IMR-90 (cell line): ENCODE measurements at regions not wholly inside any gene's neighbourhood (a gene's known extent, or its start where the extent isn't known, plus 50 kb on each side); places are given as distances from the start of the nearest gene placed in this dataset.

ENCODE experiments used
- ATAC-seq: fragments of 200-7000 bp; cut with Tn5 transposase; 2 replicates; pipeline ENCODE4 v1.9.1; 2020; ENCODE audit warnings: low read depth, mild to moderate bottlenecking, moderate library complexity
- BruUV-seq: library from RNA; stranded (reverse); fragments of 400-500 nt; replicated peaks from 2 replicates; lab custom pipeline; 2021; lab: Mats Ljungman, UMichigan
- CTCF ChIA-PET: fragments of 300-600 bp; formaldehyde crosslinking; extraction: SDS; loops from one replicate; lab custom pipeline; 2021; ENCODE audit warnings: antibody characterized with exemption; lab: Yijun Ruan, JAX
- POLR2A ChIA-PET: fragments of 300-600 bp; sonication (Branson Sonifier 250); formaldehyde crosslinking; loops from one replicate; lab custom pipeline; 2022; ENCODE audit warnings: antibody characterized with exemption; ENCODE audit not compliant: unreplicated experiment; lab: Charles Lee
- DNase-seq: peaks from one replicate; pipeline ENCODE4 v3.0.0; 2013
- H2AFZ ChIP-seq: replicated peaks from 2 replicates; pipeline ENCODE3; 2013; ENCODE audit warnings: low read length, mild to moderate bottlenecking; ENCODE audit not compliant: poor library complexity
- H2AK5ac ChIP-seq: 2 replicates; pipeline ENCODE4 v1.6.1; 2013; ENCODE audit warnings: low read depth, low read length, inconsistent platforms
- H2AK9ac ChIP-seq: replicated peaks from 2 replicates; pipeline ENCODE3; 2013; ENCODE audit warnings: mild to moderate bottlenecking, low read depth, low read length, moderate library complexity; ENCODE audit not compliant: poor library complexity
- H2BK120ac ChIP-seq: 2 replicates; pipeline ENCODE4 v1.6.1; 2013; ENCODE audit warnings: low read depth, low read length, inconsistent platforms
- H2BK15ac ChIP-seq: 3 replicates; pipeline ENCODE4 v1.6.1; 2013; ENCODE audit warnings: low read depth, low read length, inconsistent platforms
- H2BK20ac ChIP-seq: 2 replicates; pipeline ENCODE4 v1.6.1; 2013; ENCODE audit warnings: low read depth, mild to moderate bottlenecking, inconsistent platforms, low read length, moderate library complexity
- H2BK5ac ChIP-seq: 2 replicates; pipeline ENCODE4 v1.6.1; 2013; ENCODE audit warnings: mild to moderate bottlenecking, low read depth, low read length, inconsistent platforms; ENCODE audit not compliant: poor library complexity, severe bottlenecking
- H3K14ac ChIP-seq: replicated peaks from 2 replicates; pipeline ENCODE4 v1.6.1; 2013; ENCODE audit warnings: low read depth, low read length, inconsistent platforms
- H3K18ac ChIP-seq: 2 replicates; pipeline ENCODE4 v1.6.1; 2013; ENCODE audit warnings: low read depth, low read length, control low read depth
- H3K23ac ChIP-seq: 2 replicates; pipeline ENCODE4 v1.6.1; 2013; ENCODE audit warnings: low read depth, low read length, inconsistent platforms
- H3K27ac ChIP-seq: 2 replicates; pipeline ENCODE4 v1.5.1; 2013; ENCODE audit warnings: mild to moderate bottlenecking, control low read depth, low read length; ENCODE audit not compliant: insufficient read depth
- H3K27me3 ChIP-seq: 2 replicates; pipeline ENCODE4 v1.6.1; 2013; ENCODE audit warnings: low read length; ENCODE audit not compliant: control insufficient read depth, insufficient read depth
- H3K36me3 ChIP-seq: 2 replicates; pipeline ENCODE4 v1.6.1; 2013; ENCODE audit warnings: low read length, mixed read lengths; ENCODE audit not compliant: control insufficient read depth, insufficient read depth
- H3K4ac ChIP-seq: 2 replicates; pipeline ENCODE4 v1.6.1; 2013; ENCODE audit warnings: low read depth, low read length, inconsistent platforms
- H3K4me1 ChIP-seq: 2 replicates; pipeline ENCODE4 v1.6.1; 2013; ENCODE audit warnings: low read length, mixed read lengths; ENCODE audit not compliant: control insufficient read depth, insufficient read depth
- H3K4me2 ChIP-seq: 2 replicates; pipeline ENCODE4 v1.6.1; 2013; ENCODE audit warnings: low read depth, mild to moderate bottlenecking, control low read depth, low read length, moderate library complexity
- H3K4me3 ChIP-seq: 2 replicates; pipeline ENCODE4 v1.5.1; 2013; ENCODE audit warnings: low read depth, mild to moderate bottlenecking, control low read depth, low read length, moderate library complexity; ENCODE audit not compliant: insufficient read depth
- H3K56ac ChIP-seq: 2 replicates; pipeline ENCODE4 v1.6.1; 2013; ENCODE audit warnings: low read length, inconsistent platforms; ENCODE audit not compliant: insufficient read depth; ENCODE audit errors: extremely low read depth
- H3K79me1 ChIP-seq, 2 experiments: 2 replicates each; pipeline ENCODE4 v1.6.1; 2013; ENCODE audit warnings: low read length in 2 of 2, inconsistent platforms in 1 of 2, low read depth in 1 of 2
- H3K9ac ChIP-seq: 2 replicates; pipeline ENCODE4 v1.6.1; 2013; ENCODE audit warnings: low read depth, low read length, control low read depth
- H3K9me1 ChIP-seq: 2 replicates; pipeline ENCODE4 v1.6.1; 2013; ENCODE audit warnings: low read length, inconsistent platforms; ENCODE audit not compliant: insufficient read depth
- H3K9me3 ChIP-seq: 2 replicates; pipeline ENCODE4 v1.6.1; 2013; ENCODE audit warnings: low read length; ENCODE audit not compliant: control insufficient read depth, insufficient read depth
- H4K20me1 ChIP-seq: 2 replicates; pipeline ENCODE4 v1.6.1; 2013; ENCODE audit warnings: low read length, inconsistent platforms; ENCODE audit not compliant: insufficient read depth
- H4K5ac ChIP-seq: 2 replicates; pipeline ENCODE4 v1.6.1; 2013; ENCODE audit warnings: mild to moderate bottlenecking, low read depth, low read length, control low read depth
- H4K8ac ChIP-seq, 2 experiments: 2 replicates each; pipeline ENCODE4 v1.6.1; 2013; ENCODE audit warnings: low read depth in 2 of 2, low read length in 2 of 2, control low read depth in 1 of 2, inconsistent platforms in 1 of 2
- H4K91ac ChIP-seq: 2 replicates; pipeline ENCODE4 v1.6.1; 2013; ENCODE audit warnings: low read depth, low read length, inconsistent platforms; ENCODE audit not compliant: insufficient read depth
- CEBPB ChIP-seq: IDR thresholded peaks from 2 replicates; pipeline ENCODE4 v1.6.1; 2012; ENCODE audit warnings: low read depth, low read length, improper control_type of control experiment
- CHD1 ChIP-seq: IDR thresholded peaks from 2 replicates; pipeline ENCODE4 v1.6.1; 2012; ENCODE audit warnings: low read depth, low read length, improper control_type of control experiment
- CTCF ChIP-seq: conservative IDR thresholded peaks from 2 replicates; pipeline ENCODE4 v1.5.1; 2012; ENCODE audit warnings: mild to moderate bottlenecking, low read depth, low read length, improper control_type of control experiment
- ELK1 ChIP-seq: fragments of 150-350 bp; IDR thresholded peaks from 2 replicates; pipeline ENCODE4 v1.6.1; 2016; ENCODE audit warnings: low read depth, mild to moderate bottlenecking, low read length, moderate library complexity, borderline replicate concordance
- FOS ChIP-seq: fragments of 150-350 bp; IDR thresholded peaks from 2 replicates; pipeline ENCODE4 v1.6.1; 2016; ENCODE audit warnings: low read depth, low read length
- MAFK ChIP-seq: IDR thresholded peaks from 2 replicates; pipeline ENCODE4 v1.6.1; 2012; ENCODE audit warnings: low read depth, low read length, improper control_type of control experiment
- MAZ ChIP-seq: IDR thresholded peaks from 2 replicates; pipeline ENCODE4 v1.6.1; 2012; ENCODE audit warnings: low read depth, mild to moderate bottlenecking, low read length, improper control_type of control experiment, moderate library complexity, borderline replicate concordance
- MXI1 ChIP-seq: IDR thresholded peaks from 2 replicates; pipeline ENCODE4 v1.6.1; 2012; ENCODE audit warnings: low read depth, mild to moderate bottlenecking, low read length, moderate library complexity, borderline replicate concordance
- NFE2L2 ChIP-seq: fragments of 150-350 bp; IDR thresholded peaks from 2 replicates; pipeline ENCODE4 v1.6.1; 2016; ENCODE audit warnings: low read depth, mild to moderate bottlenecking, low read length
- RFX5 ChIP-seq: IDR thresholded peaks from 2 replicates; pipeline ENCODE4 v1.8.0; 2012; ENCODE audit warnings: low read depth, mild to moderate bottlenecking, low read length, moderate library complexity
- WGBS, 2 experiments: methylation state at CpG; one replicate each; pipeline versions ENCODE4 v1.1.5 to v1.1.7; 2013; ENCODE audit warnings: missing lambda C conversion rate in 2 of 2; ENCODE audit not compliant: insufficient read length in 1 of 2; ENCODE audit errors: extremely low coverage in 2 of 2; 5-methylcytosine and 5-hydroxymethylcytosine counted together
- dilution Hi-C: fragments of 300-500 bp; cut with HindIII; formaldehyde crosslinking; loops from one replicate; pipeline ENCODE4 v1.14.3; 2018; ENCODE audit warnings: low sequenced_read_pairs; ENCODE audit not compliant: unreplicated experiment
- in situ Hi-C: fragments of 300-500 bp; cut with MboI; formaldehyde crosslinking; loops from 3 replicates; pipeline ENCODE4 v1.14.3; 2019; ENCODE audit warnings: low sequenced_read_pairs, inconsistent platforms, mixed read lengths
- intact Hi-C: fragments of 100-400 bp; cut with micrococcal nuclease; formaldehyde crosslinking; loops from 2 replicates; pipeline ENCODE4 v1.10.0; 2022
- TF ChIP-seq, protein P1 (sequence below): fragments of 150-350 bp; IDR thresholded peaks from 2 replicates; pipeline ENCODE4 v1.6.1; 2017; ENCODE audit warnings: mild to moderate bottlenecking, antibody characterized with exemption, low read length, low read depth

DNA sequence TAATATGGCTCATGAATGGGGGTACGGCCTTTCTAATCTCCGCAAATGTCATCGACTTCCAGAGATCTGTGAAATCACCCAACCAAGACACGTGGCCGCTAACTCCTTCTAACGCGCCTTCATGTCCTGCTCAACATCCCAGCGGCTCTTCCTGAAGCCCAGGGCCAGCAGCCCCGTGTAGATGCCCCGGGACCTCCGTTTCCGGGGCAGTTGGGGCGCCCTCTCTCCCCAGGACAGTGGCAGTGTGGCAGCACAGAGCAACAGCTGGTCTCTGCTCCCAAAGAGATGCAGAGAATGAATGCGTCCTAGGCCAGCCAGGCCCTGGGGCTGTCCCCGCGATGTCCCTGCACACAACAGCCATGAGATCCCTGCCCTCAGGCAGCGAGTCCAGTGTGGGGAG lies 153.5 kb downstream of the RBFOX3 start:
- Histone ChIP-seq H3K9me3 (no peaks in the 10 kb centered on the region), H2BK5ac (no peak overlapping the region), H3K79me1 (no peaks in the 10 kb centered on the region), H2BK15ac (no peak overlapping the region), H4K5ac (no peak overlapping the region), H3K4me2 (no peak overlapping the region), H4K8ac (no peak overlapping the region), H3K36me3 (no peaks in the 10 kb centered on the region), H3K4me3 (no peak overlapping the region), H3K4me1 (no peaks in the 10 kb centered on the region), H3K56ac (no peak overlapping the region), H3K27ac (no peak overlapping the region), H3K14ac (no peak overlapping the region), H3K4ac (no peak overlapping the region), H3K18ac (no peak overlapping the region), H3K9me1 (no peaks in the 10 kb centered on the region), H4K91ac (no peak overlapping the region), H2AFZ (no peak overlapping the region), H3K9ac (no peak overlapping the region), H2AK5ac (no peak overlapping the region), H3K23ac (no peak overlapping the region), H4K20me1 (no peaks in the 10 kb centered on the region), H3K27me3 (no peaks in the 10 kb centered on the region), H2AK9ac (no peak overlapping the region), H2BK120ac (no peak overlapping the region), H2BK20ac (no peak overlapping the region)
- in situ Hi-C loops = no loop called here
- POLR2A ChIA-PET = no interaction called here
- 47% methylated on average over 9 of the region's 17 CpGs; no CpG with 5 or more reads in 1 of the 2 experiments for WGBS, 2 experiments
- DNase-seq (no peak), ATAC-seq (no peak)
- no TSS peak for BruUV-seq
- intact Hi-C loops = no loop called here
- dilution Hi-C loops = no loop called here
- CTCF ChIA-PET = no interaction called here
- TF ChIP-seq FOS = no peak
- no peak for TF ChIP-seq MAZ
- TF ChIP-seq RFX5 = no peak
- no peak for TF ChIP-seq CEBPB
- TF ChIP-seq, protein P1, sequence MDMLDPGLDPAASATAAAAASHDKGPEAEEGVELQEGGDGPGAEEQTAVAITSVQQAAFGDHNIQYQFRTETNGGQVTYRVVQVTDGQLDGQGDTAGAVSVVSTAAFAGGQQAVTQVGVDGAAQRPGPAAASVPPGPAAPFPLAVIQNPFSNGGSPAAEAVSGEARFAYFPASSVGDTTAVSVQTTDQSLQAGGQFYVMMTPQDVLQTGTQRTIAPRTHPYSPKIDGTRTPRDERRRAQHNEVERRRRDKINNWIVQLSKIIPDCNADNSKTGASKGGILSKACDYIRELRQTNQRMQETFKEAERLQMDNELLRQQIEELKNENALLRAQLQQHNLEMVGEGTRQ = no peak
- no peak for TF ChIP-seq ELK1
- no peak for TF ChIP-seq NFE2L2
- TF ChIP-seq MXI1 = no peak
- TF ChIP-seq CTCF = no peak
- no peak for TF ChIP-seq CHD1
- no peak for TF ChIP-seq MAFK
